Activated B cell treated with CpG ODN at 0.5 μM for 24 hours (primary cell): ENCODE measurements at regions not wholly inside any gene's neighbourhood (a gene's known extent, or its start where the extent isn't known, plus 50 kb on each side); places are given as distances from the start of the nearest gene placed in this dataset.

Experiments
- ATAC-seq: fragments of 200-7000 bp; cut with Tn5 transposase; one replicate; pipeline ENCODE4 v1.10.0; 2021; ENCODE audit warnings: low read depth, mild to moderate bottlenecking, moderate library complexity
- CTCF ChIA-PET: fragments of 350-600 bp; sonication (Branson Sonifier 250); formaldehyde crosslinking; loops from one replicate; lab custom pipeline; 2021; ENCODE audit warnings: antibody characterized with exemption; lab: Charles Lee
- POLR2A ChIA-PET: fragments of 350-600 bp; sonication (Branson Sonifier 250); formaldehyde crosslinking; loops from one replicate; lab custom pipeline; 2021; ENCODE audit warnings: antibody characterized with exemption; lab: Charles Lee
- DNase-seq: peaks from one replicate; pipeline ENCODE4 v3.0.0; 2022
- H3K27ac Mint-ChIP-seq: one replicate; pipeline ENCODE4 v1.8.0; 2020; ENCODE audit warnings: mixed read lengths
- H3K27me3 Mint-ChIP-seq: one replicate; pipeline ENCODE4 v1.8.0; 2021; ENCODE audit warnings: mixed read lengths
- H3K36me3 Mint-ChIP-seq: one replicate; pipeline ENCODE4 v1.8.0; 2021; ENCODE audit warnings: low read depth, mixed read lengths
- H3K4me1 Mint-ChIP-seq: one replicate; pipeline ENCODE4 v1.8.0; 2021; ENCODE audit warnings: mixed read lengths
- H3K4me3 Mint-ChIP-seq: one replicate; pipeline ENCODE4 v1.8.0; 2020; ENCODE audit warnings: mild to moderate bottlenecking, mixed read lengths
- H3K9me3 Mint-ChIP-seq: one replicate; pipeline ENCODE4 v1.8.0; 2020; ENCODE audit warnings: mixed read lengths
- intact Hi-C: fragments of 100-400 bp; cut with micrococcal nuclease; formaldehyde crosslinking; loops from one replicate; pipeline ENCODE4 v1.15.1; 2024
- TF ChIP-seq, protein P1 (sequence below): fragments of 200-600 bp; IDR thresholded peaks from one replicate; pipeline ENCODE4 v1.8.0; 2022; ENCODE audit warnings: antibody characterized with exemption, mild to moderate bottlenecking

DNA sequence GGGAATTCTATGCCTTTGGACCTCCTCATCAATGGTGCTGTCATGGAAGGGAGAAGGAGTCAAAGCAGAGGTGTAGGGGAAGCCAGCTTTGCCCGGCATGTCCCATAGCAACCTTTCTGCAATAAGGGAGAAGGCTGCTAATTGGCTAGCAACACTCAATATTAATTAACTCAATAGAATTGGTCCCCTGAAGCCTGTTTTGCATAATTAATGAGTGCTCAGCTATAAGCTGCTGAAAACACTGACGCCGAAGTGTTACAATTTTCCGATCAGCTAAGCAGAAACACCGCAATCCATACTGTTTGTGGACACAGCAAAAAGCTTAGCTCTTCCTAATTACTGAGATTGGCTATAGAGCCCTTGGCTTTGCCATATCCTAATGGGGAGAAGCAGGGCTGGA lies 245.0 kb downstream of the CSNK2A3 start:
- no peaks in the 10 kb centered on the region for H3K9me3 Mint-ChIP-seq
- DNase-seq (no peak), ATAC-seq (no peak)
- H3K27me3 Mint-ChIP-seq = peaks cover 14% of the 10 kb centered on the region
- no peak overlapping the region for H3K27ac Mint-ChIP-seq
- CTCF ChIA-PET = no interaction called here
- intact Hi-C loops = no loop called here
- H3K4me3 Mint-ChIP-seq = no peak overlapping the region
- H3K4me1 Mint-ChIP-seq = no peaks in the 10 kb centered on the region
- no peaks in the 10 kb centered on the region for H3K36me3 Mint-ChIP-seq
- POLR2A ChIA-PET = no interaction called here
- TF ChIP-seq, protein P1, sequence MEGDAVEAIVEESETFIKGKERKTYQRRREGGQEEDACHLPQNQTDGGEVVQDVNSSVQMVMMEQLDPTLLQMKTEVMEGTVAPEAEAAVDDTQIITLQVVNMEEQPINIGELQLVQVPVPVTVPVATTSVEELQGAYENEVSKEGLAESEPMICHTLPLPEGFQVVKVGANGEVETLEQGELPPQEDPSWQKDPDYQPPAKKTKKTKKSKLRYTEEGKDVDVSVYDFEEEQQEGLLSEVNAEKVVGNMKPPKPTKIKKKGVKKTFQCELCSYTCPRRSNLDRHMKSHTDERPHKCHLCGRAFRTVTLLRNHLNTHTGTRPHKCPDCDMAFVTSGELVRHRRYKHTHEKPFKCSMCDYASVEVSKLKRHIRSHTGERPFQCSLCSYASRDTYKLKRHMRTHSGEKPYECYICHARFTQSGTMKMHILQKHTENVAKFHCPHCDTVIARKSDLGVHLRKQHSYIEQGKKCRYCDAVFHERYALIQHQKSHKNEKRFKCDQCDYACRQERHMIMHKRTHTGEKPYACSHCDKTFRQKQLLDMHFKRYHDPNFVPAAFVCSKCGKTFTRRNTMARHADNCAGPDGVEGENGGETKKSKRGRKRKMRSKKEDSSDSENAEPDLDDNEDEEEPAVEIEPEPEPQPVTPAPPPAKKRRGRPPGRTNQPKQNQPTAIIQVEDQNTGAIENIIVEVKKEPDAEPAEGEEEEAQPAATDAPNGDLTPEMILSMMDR = no peak

DNA sequence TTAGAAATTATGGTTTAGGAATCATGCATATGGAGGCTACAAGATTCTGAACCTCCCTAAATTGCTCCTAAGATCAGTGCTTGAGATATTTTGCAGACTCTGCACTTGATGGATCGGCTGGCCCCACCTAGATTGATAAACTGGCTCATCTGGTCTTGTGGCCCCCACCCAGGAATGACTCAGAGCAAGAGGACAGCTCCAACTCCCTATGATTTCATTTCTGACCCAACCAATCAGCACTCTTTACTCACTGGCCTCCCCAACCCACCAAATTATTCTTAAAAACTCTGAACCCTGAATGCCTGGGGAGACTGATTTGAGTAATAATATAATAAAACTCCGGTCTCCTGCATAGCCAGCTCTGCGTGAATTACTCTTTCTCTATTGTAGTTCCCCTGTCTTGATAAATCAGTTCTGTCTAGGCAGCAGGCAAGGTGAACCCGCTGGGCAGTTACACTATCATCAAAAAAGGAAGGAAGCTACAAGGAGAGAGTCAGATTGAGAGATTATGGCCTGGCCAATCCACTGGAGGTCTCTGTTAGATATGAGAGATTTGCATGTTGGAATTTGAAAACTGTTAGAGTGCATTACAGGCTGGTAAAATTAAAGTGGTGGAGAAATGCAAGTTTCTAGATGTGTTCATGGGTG lies 245.8 kb downstream of the CSNK2A3 start:
- Mint-ChIP-seq H3K9me3 (peaks cover 1% of the 10 kb centered on the region), H3K4me3 (no peak overlapping the region), H3K27me3 (peaks cover 15% of the 10 kb centered on the region), H3K4me1 (no peaks in the 10 kb centered on the region), H3K27ac (no peak overlapping the region), H3K36me3 (no peaks in the 10 kb centered on the region)
- ATAC-seq (no peak), DNase-seq (no peak)
- TF ChIP-seq, protein P1 = no peak
- POLR2A ChIA-PET = no interaction called here
- CTCF ChIA-PET = no interaction called here
- intact Hi-C loops = no loop called here

DNA sequence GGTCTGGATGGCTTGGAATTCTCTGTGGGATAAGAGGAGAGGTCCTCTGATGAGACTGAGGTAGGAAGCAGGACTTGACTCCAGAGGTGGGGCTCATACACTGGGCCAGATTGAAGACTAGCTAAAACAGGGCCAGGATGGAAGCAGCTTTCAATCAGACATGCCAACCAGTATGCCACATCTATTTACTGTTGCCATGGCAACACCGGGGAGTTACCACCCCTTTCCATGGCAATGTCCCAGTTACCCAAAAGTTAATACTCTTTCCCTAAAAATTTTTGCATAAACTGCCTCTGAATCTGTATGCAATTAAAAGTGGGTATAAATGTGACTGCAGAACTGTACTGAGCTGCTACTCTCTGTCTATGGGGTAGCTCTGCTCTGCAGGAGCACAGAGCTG lies 247.5 kb upstream of the ZBED5 start:
- Mint-ChIP-seq H3K4me1 (no peaks in the 10 kb centered on the region), H3K27ac (no peak overlapping the region), H3K9me3 (peaks cover 2% of the 10 kb centered on the region), H3K36me3 (no peaks in the 10 kb centered on the region), H3K27me3 (peaks cover 12% of the 10 kb centered on the region), H3K4me3 (no peak overlapping the region)
- no peak for DNase-seq
- ATAC-seq = no peak
- intact Hi-C loops = no loop called here
- ChIA-PET CTCF (no interaction called here), POLR2A (no interaction called here)
- TF ChIP-seq, protein P1 = no peak

DNA sequence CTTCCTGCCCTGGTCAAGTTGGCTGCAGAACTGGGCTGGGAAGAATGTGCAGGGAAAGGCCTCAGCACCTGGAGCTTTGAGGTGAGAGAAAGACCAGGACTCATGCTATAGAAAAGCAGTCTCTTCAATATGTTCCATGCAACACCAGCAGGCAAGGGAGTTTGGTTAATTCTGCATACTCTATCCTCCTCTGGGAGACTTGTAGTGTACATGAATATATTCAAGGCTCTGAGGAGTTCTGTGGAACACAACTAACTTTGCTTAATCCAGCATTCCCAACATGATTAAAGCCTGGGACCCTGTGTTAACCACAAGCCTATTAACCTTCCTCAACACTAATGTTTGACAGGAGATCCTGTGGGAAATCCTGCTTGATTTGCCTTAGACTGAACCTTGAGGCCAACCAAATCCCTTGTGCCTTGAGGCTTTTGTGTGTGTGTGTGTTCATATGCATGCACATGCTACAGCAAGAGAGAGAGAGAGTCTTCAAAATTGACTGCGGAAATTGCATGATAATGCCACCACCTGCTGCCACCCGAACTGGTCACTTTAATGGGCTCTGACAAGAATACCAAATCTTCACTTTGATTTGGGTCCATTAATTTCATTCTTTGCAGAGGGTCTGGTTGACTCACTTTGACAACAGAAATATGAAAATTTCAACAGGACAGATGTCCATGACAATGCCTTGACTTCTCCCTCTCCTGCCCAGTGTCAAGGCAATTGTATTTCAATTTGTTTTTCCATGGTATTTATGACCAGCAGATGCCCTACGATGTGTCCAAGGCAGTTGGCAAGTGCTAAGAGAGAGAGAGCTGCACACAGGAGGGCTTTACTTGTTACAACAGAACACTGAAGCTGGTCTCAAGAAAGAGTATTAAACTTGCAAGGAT lies 238.2 kb upstream of the ZBED5 start:
- POLR2A ChIA-PET = no interaction called here

DNA sequence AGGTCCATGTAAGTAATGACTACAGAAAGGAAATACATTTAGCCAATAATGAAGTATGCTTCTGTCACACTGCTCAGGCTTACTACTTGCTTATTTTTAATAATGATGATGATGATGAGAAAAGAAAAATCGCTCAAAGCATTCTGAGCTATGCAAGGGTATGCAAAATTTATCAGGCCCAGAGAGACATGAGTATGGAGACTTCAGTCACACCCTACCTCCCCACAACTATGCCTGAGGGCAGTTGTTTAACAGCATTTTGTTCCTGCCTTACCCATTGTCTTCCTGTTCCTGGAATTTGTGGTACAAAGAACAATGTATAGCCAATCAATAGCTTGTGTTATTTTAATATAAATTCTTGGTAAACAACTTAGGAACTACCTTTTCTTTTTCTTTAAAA lies 232.6 kb upstream of the ZBED5 start:
- ATAC-seq (no peak), DNase-seq (no peak)
- H3K4me3 Mint-ChIP-seq = no peak overlapping the region
- no peak overlapping the region for H3K27ac Mint-ChIP-seq
- TF ChIP-seq, protein P1 = no peak
- H3K27me3 Mint-ChIP-seq = peaks cover 12% of the 10 kb centered on the region
- peaks cover 8% of the 10 kb centered on the region for H3K9me3 Mint-ChIP-seq
- CTCF ChIA-PET = no interaction called here
- intact Hi-C loops = no loop called here
- H3K36me3 Mint-ChIP-seq = no peaks in the 10 kb centered on the region
- H3K4me1 Mint-ChIP-seq = no peaks in the 10 kb centered on the region
- POLR2A ChIA-PET = no interaction called here

More for the DNA sequence above, 238.2 kb upstream of the ZBED5 start:
- DNase-seq (no peak), ATAC-seq (no peak)
- H3K4me1 Mint-ChIP-seq = no peaks in the 10 kb centered on the region
- no peak overlapping the region for H3K27ac Mint-ChIP-seq
- no peaks in the 10 kb centered on the region for H3K36me3 Mint-ChIP-seq
- H3K27me3 Mint-ChIP-seq = peaks cover 13% of the 10 kb centered on the region
- no peak overlapping the region for H3K4me3 Mint-ChIP-seq
- intact Hi-C loops = no loop called here
- peaks cover 8% of the 10 kb centered on the region for H3K9me3 Mint-ChIP-seq
- TF ChIP-seq, protein P1 = no peak
- CTCF ChIA-PET = no interaction called here
